ENCODE measurements at regions not wholly inside any gene's neighbourhood (a gene's known extent, or its start where the extent isn't known, plus 50 kb on each side); places are given as distances from the start of the nearest gene placed in this dataset.

DNA sequence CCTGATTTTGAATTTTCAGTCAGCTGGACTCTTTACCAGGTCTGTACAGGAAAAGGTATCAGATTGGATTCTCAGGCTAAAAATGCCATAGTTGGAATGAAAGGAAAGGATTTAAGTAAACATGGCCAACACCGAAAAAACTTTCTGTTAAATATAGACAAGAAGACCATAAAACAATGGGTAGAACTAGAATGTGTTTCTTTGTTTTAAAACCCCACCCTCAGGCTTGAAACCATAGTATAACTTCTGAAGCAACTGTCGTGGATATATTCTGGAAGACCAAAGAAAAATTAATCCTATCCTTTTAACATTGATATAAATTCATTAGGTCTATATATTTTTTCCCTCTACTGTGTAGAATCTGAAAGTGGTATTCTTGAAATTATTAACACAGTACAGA, 118.6 kb upstream of the HAPLN1 start (continued):
- TF ChIP-seq, protein P1, sequence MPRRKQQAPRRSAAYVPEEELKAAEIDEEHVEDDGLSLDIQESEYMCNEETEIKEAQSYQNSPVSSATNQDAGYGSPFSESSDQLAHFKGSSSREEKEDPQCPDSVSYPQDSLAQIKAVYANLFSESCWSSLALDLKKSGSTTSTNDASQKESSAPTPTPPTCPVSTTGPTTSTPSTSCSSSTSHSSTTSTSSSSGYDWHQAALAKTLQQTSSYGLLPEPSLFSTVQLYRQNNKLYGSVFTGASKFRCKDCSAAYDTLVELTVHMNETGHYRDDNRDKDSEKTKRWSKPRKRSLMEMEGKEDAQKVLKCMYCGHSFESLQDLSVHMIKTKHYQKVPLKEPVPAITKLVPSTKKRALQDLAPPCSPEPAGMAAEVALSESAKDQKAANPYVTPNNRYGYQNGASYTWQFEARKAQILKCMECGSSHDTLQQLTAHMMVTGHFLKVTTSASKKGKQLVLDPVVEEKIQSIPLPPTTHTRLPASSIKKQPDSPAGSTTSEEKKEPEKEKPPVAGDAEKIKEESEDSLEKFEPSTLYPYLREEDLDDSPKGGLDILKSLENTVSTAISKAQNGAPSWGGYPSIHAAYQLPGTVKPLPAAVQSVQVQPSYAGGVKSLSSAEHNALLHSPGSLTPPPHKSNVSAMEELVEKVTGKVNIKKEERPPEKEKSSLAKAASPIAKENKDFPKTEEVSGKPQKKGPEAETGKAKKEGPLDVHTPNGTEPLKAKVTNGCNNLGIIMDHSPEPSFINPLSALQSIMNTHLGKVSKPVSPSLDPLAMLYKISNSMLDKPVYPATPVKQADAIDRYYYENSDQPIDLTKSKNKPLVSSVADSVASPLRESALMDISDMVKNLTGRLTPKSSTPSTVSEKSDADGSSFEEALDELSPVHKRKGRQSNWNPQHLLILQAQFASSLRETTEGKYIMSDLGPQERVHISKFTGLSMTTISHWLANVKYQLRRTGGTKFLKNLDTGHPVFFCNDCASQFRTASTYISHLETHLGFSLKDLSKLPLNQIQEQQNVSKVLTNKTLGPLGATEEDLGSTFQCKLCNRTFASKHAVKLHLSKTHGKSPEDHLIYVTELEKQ (tag by site-specific recombination; IDR thresholded peaks at IDR 0.05; ENCODE audit: borderline replicate concordance) = no peak

DNA sequence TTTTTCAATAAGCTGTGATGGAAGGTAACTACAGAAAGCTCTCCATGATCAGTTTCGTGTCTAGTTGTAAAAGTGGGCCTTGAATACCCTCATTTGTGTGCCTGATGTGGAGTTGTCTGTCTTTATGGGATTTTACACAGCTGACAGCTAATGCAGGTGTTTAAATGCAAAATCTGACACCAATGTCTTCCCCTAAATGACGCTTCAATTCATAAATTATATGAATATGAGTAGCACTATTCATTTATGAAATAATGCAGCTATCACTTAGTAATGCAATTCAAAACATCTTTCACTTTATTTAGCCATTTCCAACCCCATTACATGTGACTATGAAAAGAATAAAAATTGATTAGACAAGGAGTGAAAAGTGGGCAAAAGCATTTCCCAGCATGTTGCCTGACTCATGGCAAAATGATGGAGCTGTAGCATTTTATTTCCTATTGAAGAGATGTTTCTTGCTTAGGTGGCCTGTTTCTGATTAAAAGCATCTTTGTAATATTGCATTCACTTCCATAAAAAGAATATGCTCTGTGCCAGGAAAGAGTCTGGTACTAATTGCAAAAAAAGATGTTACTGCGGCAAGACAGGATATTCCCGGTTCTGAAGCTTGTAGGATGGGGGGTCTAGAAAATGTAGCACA, 116.7 kb upstream of the HAPLN1 start:
- no peak overlapping the region for H3K27ac ChIP-seq (ENCODE audit: extremely low read depth, low read depth, low read length)
- no peak overlapping the region for H3K4me3 ChIP-seq (ENCODE audit: low read depth, low read length)
- TF ChIP-seq, protein P2, sequence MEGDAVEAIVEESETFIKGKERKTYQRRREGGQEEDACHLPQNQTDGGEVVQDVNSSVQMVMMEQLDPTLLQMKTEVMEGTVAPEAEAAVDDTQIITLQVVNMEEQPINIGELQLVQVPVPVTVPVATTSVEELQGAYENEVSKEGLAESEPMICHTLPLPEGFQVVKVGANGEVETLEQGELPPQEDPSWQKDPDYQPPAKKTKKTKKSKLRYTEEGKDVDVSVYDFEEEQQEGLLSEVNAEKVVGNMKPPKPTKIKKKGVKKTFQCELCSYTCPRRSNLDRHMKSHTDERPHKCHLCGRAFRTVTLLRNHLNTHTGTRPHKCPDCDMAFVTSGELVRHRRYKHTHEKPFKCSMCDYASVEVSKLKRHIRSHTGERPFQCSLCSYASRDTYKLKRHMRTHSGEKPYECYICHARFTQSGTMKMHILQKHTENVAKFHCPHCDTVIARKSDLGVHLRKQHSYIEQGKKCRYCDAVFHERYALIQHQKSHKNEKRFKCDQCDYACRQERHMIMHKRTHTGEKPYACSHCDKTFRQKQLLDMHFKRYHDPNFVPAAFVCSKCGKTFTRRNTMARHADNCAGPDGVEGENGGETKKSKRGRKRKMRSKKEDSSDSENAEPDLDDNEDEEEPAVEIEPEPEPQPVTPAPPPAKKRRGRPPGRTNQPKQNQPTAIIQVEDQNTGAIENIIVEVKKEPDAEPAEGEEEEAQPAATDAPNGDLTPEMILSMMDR (tag by site-specific recombination; IDR thresholded peaks at IDR 0.05) = no peak
- TF ChIP-seq, protein P3, sequence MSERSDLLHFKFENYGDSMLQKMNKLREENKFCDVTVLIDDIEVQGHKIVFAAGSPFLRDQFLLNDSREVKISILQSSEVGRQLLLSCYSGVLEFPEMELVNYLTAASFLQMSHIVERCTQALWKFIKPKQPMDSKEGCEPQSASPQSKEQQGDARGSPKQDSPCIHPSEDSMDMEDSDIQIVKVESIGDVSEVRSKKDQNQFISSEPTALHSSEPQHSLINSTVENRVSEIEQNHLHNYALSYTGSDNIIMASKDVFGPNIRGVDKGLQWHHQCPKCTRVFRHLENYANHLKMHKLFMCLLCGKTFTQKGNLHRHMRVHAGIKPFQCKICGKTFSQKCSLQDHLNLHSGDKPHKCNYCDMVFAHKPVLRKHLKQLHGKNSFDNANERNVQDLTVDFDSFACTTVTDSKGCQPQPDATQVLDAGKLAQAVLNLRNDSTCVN (tag by site-specific recombination; optimal IDR thresholded peaks at IDR 0.05) = no peak
- TF ChIP-seq ZBTB21 (tag by site-specific recombination; IDR thresholded peaks at IDR 0.05) (no peak), ZNF211 (tag by site-specific recombination; IDR thresholded peaks at IDR 0.05; ENCODE audit: low read depth) (no peak), SP3 (tag by site-specific recombination; IDR thresholded peaks at IDR 0.05) (no peak), ZNF596 (tag by site-specific recombination; IDR thresholded peaks at IDR 0.05) (no peak), ZNF433 (tag by site-specific recombination; IDR thresholded peaks at IDR 0.05; ENCODE audit: low read depth) (no peak), ZNF202 (tag by site-specific recombination; IDR thresholded peaks at IDR 0.05; ENCODE audit: borderline replicate concordance) (no peak), ZNF521 (tag by site-specific recombination; IDR thresholded peaks at IDR 0.05) (no peak), YY2 (tag by site-specific recombination; IDR thresholded peaks at IDR 0.05) (no peak), ZNF350 (tag by site-specific recombination; IDR thresholded peaks at IDR 0.05) (no peak), ZNF843 (tag by site-specific recombination; IDR thresholded peaks at IDR 0.05) (no peak), ZNF311 (tag by site-specific recombination; IDR thresholded peaks at IDR 0.05; ENCODE audit: borderline replicate concordance) (no peak), BCL11A (tag by site-specific recombination; IDR thresholded peaks at IDR 0.05; ENCODE audit: low read depth) (no peak), ZNF10 (tag by site-specific recombination; IDR thresholded peaks at IDR 0.05) (no peak)
- TF ChIP-seq, protein P4, sequence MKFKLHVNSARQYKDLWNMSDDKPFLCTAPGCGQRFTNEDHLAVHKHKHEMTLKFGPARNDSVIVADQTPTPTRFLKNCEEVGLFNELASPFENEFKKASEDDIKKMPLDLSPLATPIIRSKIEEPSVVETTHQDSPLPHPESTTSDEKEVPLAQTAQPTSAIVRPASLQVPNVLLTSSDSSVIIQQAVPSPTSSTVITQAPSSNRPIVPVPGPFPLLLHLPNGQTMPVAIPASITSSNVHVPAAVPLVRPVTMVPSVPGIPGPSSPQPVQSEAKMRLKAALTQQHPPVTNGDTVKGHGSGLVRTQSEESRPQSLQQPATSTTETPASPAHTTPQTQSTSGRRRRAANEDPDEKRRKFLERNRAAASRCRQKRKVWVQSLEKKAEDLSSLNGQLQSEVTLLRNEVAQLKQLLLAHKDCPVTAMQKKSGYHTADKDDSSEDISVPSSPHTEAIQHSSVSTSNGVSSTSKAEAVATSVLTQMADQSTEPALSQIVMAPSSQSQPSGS (tag by site-specific recombination; IDR thresholded peaks at IDR 0.05; ENCODE audit: low read depth) = no peak
- TF ChIP-seq, protein P1 (tag by site-specific recombination; IDR thresholded peaks at IDR 0.05; ENCODE audit: borderline replicate concordance) = no peak
- TF ChIP-seq, protein P5, sequence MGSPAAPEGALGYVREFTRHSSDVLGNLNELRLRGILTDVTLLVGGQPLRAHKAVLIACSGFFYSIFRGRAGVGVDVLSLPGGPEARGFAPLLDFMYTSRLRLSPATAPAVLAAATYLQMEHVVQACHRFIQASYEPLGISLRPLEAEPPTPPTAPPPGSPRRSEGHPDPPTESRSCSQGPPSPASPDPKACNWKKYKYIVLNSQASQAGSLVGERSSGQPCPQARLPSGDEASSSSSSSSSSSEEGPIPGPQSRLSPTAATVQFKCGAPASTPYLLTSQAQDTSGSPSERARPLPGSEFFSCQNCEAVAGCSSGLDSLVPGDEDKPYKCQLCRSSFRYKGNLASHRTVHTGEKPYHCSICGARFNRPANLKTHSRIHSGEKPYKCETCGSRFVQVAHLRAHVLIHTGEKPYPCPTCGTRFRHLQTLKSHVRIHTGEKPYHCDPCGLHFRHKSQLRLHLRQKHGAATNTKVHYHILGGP (tag by site-specific recombination; IDR thresholded peaks at IDR 0.05) = no peak
- TF ChIP-seq, protein P6, sequence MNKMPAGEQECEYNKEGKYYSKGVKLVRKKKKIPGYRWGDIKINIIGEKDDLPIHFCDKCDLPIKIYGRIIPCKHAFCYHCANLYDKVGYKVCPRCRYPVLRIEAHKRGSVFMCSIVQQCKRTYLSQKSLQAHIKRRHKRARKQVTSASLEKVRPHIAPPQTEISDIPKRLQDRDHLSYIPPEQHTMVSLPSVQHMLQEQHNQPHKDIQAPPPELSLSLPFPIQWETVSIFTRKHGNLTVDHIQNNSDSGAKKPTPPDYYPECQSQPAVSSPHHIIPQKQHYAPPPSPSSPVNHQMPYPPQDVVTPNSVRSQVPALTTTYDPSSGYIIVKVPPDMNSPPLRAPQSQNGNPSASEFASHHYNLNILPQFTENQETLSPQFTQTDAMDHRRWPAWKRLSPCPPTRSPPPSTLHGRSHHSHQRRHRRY (tag by site-specific recombination; IDR thresholded peaks at IDR 0.05) = no peak
- H3K36me3 ChIP-seq (ENCODE audit: control insufficient read depth in 2 of 2, insufficient read depth in 1 of 2, low read length in 2 of 2) = no peaks in the 10 kb centered on the region
- ChIA-PET POLR2A (no interaction called here), CTCF (interaction anchor here (0.6 to 1.0 kb wide), 3 partner anchors 12 to 608 kb away, joined by 3 read pairs; no protein-coding TSS in a partner anchor)
- no peaks in the 10 kb centered on the region for H3K4me1 ChIP-seq (ENCODE audit: control insufficient read depth, insufficient read depth, low read length)
- no peaks in the 10 kb centered on the region for H3K9me3 ChIP-seq (ENCODE audit: control insufficient read depth, insufficient read depth, low read depth, low read length)
